HG03097 (cell line): ENCODE measurements at regions not wholly inside any gene's neighbourhood (a gene's known extent, or its start where the extent isn't known, plus 50 kb on each side); places are given as distances from the start of the nearest gene placed in this dataset.

ENCODE experiments used
- ATAC-seq: cut with Tn5 transposase; IDR thresholded peaks from one replicate; pipeline ENCODE4 v1.9.1; 2021; ENCODE audit not compliant: unreplicated experiment, low FRiP score

- ATAC-seq, result no peak
Measured at GRCh38 chr19:31592456-31592855, 243.2 kb upstream of the TSHZ3 start.

- no peak for ATAC-seq
Measured at GRCh38 chr19:31594701-31595100, 245.5 kb upstream of the TSHZ3 start.

GRCh38 chr19:31595521-31595920, 246.3 kb upstream of the TSHZ3 start:
- ATAC-seq, result no peak

GRCh38 chr19:31596751-31597150, 247.5 kb upstream of the TSHZ3 start:
- ATAC-seq, result no peak

GRCh38 chr19:31597616-31598015, 248.4 kb upstream of the TSHZ3 start:
- no peak for ATAC-seq

- ATAC-seq, result no peak
Measured at GRCh38 chr19:31598730-31599238, 249.5 kb upstream of the TSHZ3 start.

GRCh38 chr19:31600731-31601295, 251.6 kb upstream of the TSHZ3 start:
- ATAC-seq, result no peak

- ATAC-seq, result no peak
Measured at GRCh38 chr19:31601855-31602254, 252.6 kb upstream of the TSHZ3 start.

GRCh38 chr19:31602548-31602947, 253.3 kb upstream of the TSHZ3 start:
- ATAC-seq, result no peak

- ATAC-seq, result no peak
Measured at GRCh38 chr19:31604493-31605040, 255.3 kb upstream of the TSHZ3 start.

- ATAC-seq, result no peak
Measured at GRCh38 chr19:31610018-31610417, 260.8 kb upstream of the TSHZ3 start.

- ATAC-seq, result no peak
Measured at GRCh38 chr19:31611046-31611877, 262.0 kb upstream of the TSHZ3 start.

- ATAC-seq, result no peak
Measured at GRCh38 chr19:31612873-31613272, 263.6 kb upstream of the TSHZ3 start.

GRCh38 chr19:31613683-31614219, 264.5 kb upstream of the TSHZ3 start:
- ATAC-seq, result no peak

GRCh38 chr19:31616031-31616430, 266.8 kb upstream of the TSHZ3 start:
- no peak for ATAC-seq

GRCh38 chr19:31617010-31617585, 267.9 kb upstream of the TSHZ3 start:
- ATAC-seq, result no peak

GRCh38 chr19:31625056-31625455, 275.8 kb upstream of the TSHZ3 start:
- ATAC-seq, result no peak

GRCh38 chr19:31625575-31625974, 276.3 kb upstream of the TSHZ3 start:
- ATAC-seq, result no peak

GRCh38 chr19:31626941-31627340, 277.7 kb upstream of the TSHZ3 start:
- ATAC-seq, result no peak

- no peak for ATAC-seq
Measured at GRCh38 chr19:31627620-31628365, 278.6 kb upstream of the TSHZ3 start.
